Mesendoderm (in vitro differentiated cells): ENCODE measurements at regions not wholly inside any gene's neighbourhood (a gene's known extent, or its start where the extent isn't known, plus 50 kb on each side); places are given as distances from the start of the nearest gene placed in this dataset.
"Not testable (repeated sequence)": the region's sequence is repeated elsewhere in the genome, so short reads cannot be mapped to it uniquely, and the experiment has no call there.

Source experiments
- DNase-seq: peaks from one replicate; pipeline ENCODE4 v3.0.0; 2013
- H2AK5ac ChIP-seq: 2 replicates; pipeline ENCODE4 v1.6.1; 2013; ENCODE audit warnings: low read length, inconsistent platforms
- H2BK120ac ChIP-seq: 2 replicates; pipeline ENCODE4 v1.6.1; 2013; ENCODE audit warnings: low read depth, mild to moderate bottlenecking, low read length, moderate library complexity, mixed read lengths
- H2BK15ac ChIP-seq: replicated peaks from 2 replicates; pipeline ENCODE4 v1.6.1; 2013; ENCODE audit warnings: low read depth, mild to moderate bottlenecking, moderate library complexity
- H2BK5ac ChIP-seq: 2 replicates; pipeline ENCODE4 v1.6.1; 2013; ENCODE audit warnings: low read length, inconsistent platforms
- H3K18ac ChIP-seq: 2 replicates; pipeline ENCODE4 v1.6.1; 2013; ENCODE audit warnings: mild to moderate bottlenecking, low read length, mixed read lengths
- H3K23ac ChIP-seq: one replicate; pipeline ENCODE4 v1.6.1; 2013; ENCODE audit warnings: low read length
- H3K27ac ChIP-seq: 2 replicates; pipeline ENCODE4 v1.5.1; 2013; ENCODE audit warnings: low read depth, mild to moderate bottlenecking, inconsistent platforms, low read length, moderate library complexity
- H3K27me3 ChIP-seq: 2 replicates; pipeline ENCODE4 v1.6.1; 2013; ENCODE audit warnings: low read length, control low read depth, mild to moderate bottlenecking, inconsistent platforms; ENCODE audit not compliant: insufficient read depth, poor library complexity
- H3K36me3 ChIP-seq: 2 replicates; pipeline ENCODE4 v1.6.1; 2013; ENCODE audit warnings: low read length, inconsistent platforms; ENCODE audit not compliant: control insufficient read depth, insufficient read depth
- H3K4ac ChIP-seq: one replicate; pipeline ENCODE4 v1.6.1; 2013; ENCODE audit warnings: low read depth, mild to moderate bottlenecking, low read length, moderate library complexity
- H3K4me1 ChIP-seq: 2 replicates; pipeline ENCODE4 v1.6.1; 2013; ENCODE audit warnings: low read depth, low read length, inconsistent platforms; ENCODE audit not compliant: control insufficient read depth
- H3K4me2 ChIP-seq: 2 replicates; pipeline ENCODE4 v1.6.1; 2013; ENCODE audit warnings: low read length
- H3K4me3 ChIP-seq: 2 replicates; pipeline ENCODE4 v1.5.1; 2013; ENCODE audit warnings: mild to moderate bottlenecking, low read length
- H3K56ac ChIP-seq: one replicate; pipeline ENCODE4 v1.6.1; 2013; ENCODE audit warnings: low read length
- H3K79me1 ChIP-seq: 2 replicates; pipeline ENCODE4 v1.6.1; 2013; ENCODE audit warnings: low read length, inconsistent platforms
- H3K79me2 ChIP-seq: 2 replicates; pipeline ENCODE4 v1.6.1; 2013; ENCODE audit warnings: mild to moderate bottlenecking, low read length; ENCODE audit not compliant: control insufficient read depth, insufficient read depth
- H3K9ac ChIP-seq: 2 replicates; pipeline ENCODE4 v1.6.1; 2013; ENCODE audit warnings: low read length, inconsistent platforms
- H4K5ac ChIP-seq: one replicate; pipeline ENCODE4 v1.6.1; 2013; ENCODE audit warnings: low read length
- H4K8ac ChIP-seq: one replicate; pipeline ENCODE4 v1.6.1; 2013; ENCODE audit warnings: low read depth, mild to moderate bottlenecking, control low read depth, low read length, moderate library complexity
- WGBS: extraction: QIAGEN DNeasy Blood & Tissue Kit; methylation state at CpG from one replicate; pipeline ENCODE4 v1.1.7; 2013; ENCODE audit warnings: low lambda C conversion rate, missing lambda C conversion rate; ENCODE audit not compliant: insufficient coverage; ENCODE audit errors: extremely low coverage; 5-methylcytosine and 5-hydroxymethylcytosine counted together

GRCh38 chr2:144114760-144115159, 405.2 kb downstream of the ZEB2 start:
- no peak overlapping the region for H3K23ac ChIP-seq
- H3K27me3 ChIP-seq: no peaks in the 10 kb centered on the region
- no peak overlapping the region for H3K56ac ChIP-seq
- no peaks in the 10 kb centered on the region for H3K79me2 ChIP-seq
- H3K9ac ChIP-seq: no peak overlapping the region
- H3K4me3 ChIP-seq: no peak overlapping the region
- no peaks in the 10 kb centered on the region for H3K4me1 ChIP-seq
- no peak overlapping the region for H2BK15ac ChIP-seq
- no peak overlapping the region for H2BK120ac ChIP-seq
- no peak overlapping the region for H2AK5ac ChIP-seq
- no CpG with 5 or more reads among the region's 1 CpG for WGBS
- no peak for DNase-seq
- no peak overlapping the region for H3K4me2 ChIP-seq
- H3K18ac ChIP-seq: no peak overlapping the region
- H2BK5ac ChIP-seq: no peak overlapping the region
- no peak overlapping the region for H3K4ac ChIP-seq
- H4K5ac ChIP-seq: no peak overlapping the region
- H3K36me3 ChIP-seq: no peaks in the 10 kb centered on the region
- H3K27ac ChIP-seq: no peak overlapping the region
- no peaks in the 10 kb centered on the region for H3K79me1 ChIP-seq
- H4K8ac ChIP-seq: no peak overlapping the region

- Histone ChIP-seq H3K4me2 (no peak overlapping the region), H3K4me1 (no peaks in the 10 kb centered on the region), H3K27ac (no peak overlapping the region), H3K18ac (no peak overlapping the region), H3K79me1 (no peaks in the 10 kb centered on the region), H2BK5ac (no peak overlapping the region), H3K9ac (no peak overlapping the region), H2BK120ac (no peak overlapping the region), H4K8ac (no peak overlapping the region), H2AK5ac (no peak overlapping the region), H3K27me3 (no peaks in the 10 kb centered on the region), H3K36me3 (no peaks in the 10 kb centered on the region), H2BK15ac (no peak overlapping the region), H3K56ac (no peak overlapping the region), H3K23ac (no peak overlapping the region), H3K79me2 (no peaks in the 10 kb centered on the region), H3K4me3 (no peak overlapping the region), H3K4ac (no peak overlapping the region), H4K5ac (no peak overlapping the region)
- no CpG with 5 or more reads among the region's 2 CpGs for WGBS
- no peak for DNase-seq
Measured at GRCh38 chr2:144111437-144111836, 408.5 kb downstream of the ZEB2 start.

- H3K79me1 ChIP-seq, H3K4me1 ChIP-seq, H2BK15ac ChIP-seq, H4K8ac ChIP-seq, H2BK120ac ChIP-seq, H3K27me3 ChIP-seq, H4K5ac ChIP-seq, H2BK5ac ChIP-seq, DNase-seq, H3K27ac ChIP-seq, H3K4me3 ChIP-seq, H3K18ac ChIP-seq, H3K56ac ChIP-seq, H3K9ac ChIP-seq, H2AK5ac ChIP-seq, H3K79me2 ChIP-seq, H3K36me3 ChIP-seq, H3K4me2 ChIP-seq, H3K4ac ChIP-seq, H3K23ac ChIP-seq: not testable (repeated sequence)
- WGBS: no CpG with 5 or more reads among the region's 3 CpGs
Measured at GRCh38 chr2:144106104-144106503, 413.8 kb downstream of the ZEB2 start.

- no peak overlapping the region for H3K4ac ChIP-seq
- no peaks in the 10 kb centered on the region for H3K4me1 ChIP-seq
- no peak overlapping the region for H4K5ac ChIP-seq
- H4K8ac ChIP-seq: no peak overlapping the region
- H3K56ac ChIP-seq: no peak overlapping the region
- no peaks in the 10 kb centered on the region for H3K79me2 ChIP-seq
- H2BK5ac ChIP-seq: no peak overlapping the region
- H2BK15ac ChIP-seq: no peak overlapping the region
- no peak overlapping the region for H2BK120ac ChIP-seq
- no peak overlapping the region for H2AK5ac ChIP-seq
- H3K23ac ChIP-seq: no peak overlapping the region
- H3K27me3 ChIP-seq: no peaks in the 10 kb centered on the region
- no peak overlapping the region for H3K27ac ChIP-seq
- H3K79me1 ChIP-seq: no peaks in the 10 kb centered on the region
- no peak overlapping the region for H3K9ac ChIP-seq
- WGBS: no CpG with 5 or more reads among the region's 2 CpGs
- no peak overlapping the region for H3K4me3 ChIP-seq
- no peak overlapping the region for H3K4me2 ChIP-seq
- DNase-seq: no peak
- no peaks in the 10 kb centered on the region for H3K36me3 ChIP-seq
- no peak overlapping the region for H3K18ac ChIP-seq
Measured at GRCh38 chr2:144102386-144102785, 417.5 kb downstream of the ZEB2 start.

- no peaks in the 10 kb centered on the region for H3K27me3 ChIP-seq
Measured at GRCh38 chr2:144099780-144100377, 420.0 kb downstream of the ZEB2 start.

GRCh38 chr2:144099340-144099739, 420.6 kb downstream of the ZEB2 start:
- no peak overlapping the region for H3K9ac ChIP-seq
- H4K8ac ChIP-seq: no peak overlapping the region
- H3K23ac ChIP-seq: no peak overlapping the region
- H2BK5ac ChIP-seq: no peak overlapping the region
- H2BK120ac ChIP-seq: no peak overlapping the region
- no peak overlapping the region for H2AK5ac ChIP-seq
- no peaks in the 10 kb centered on the region for H3K27me3 ChIP-seq
- H3K4me3 ChIP-seq: no peak overlapping the region
- no peak overlapping the region for H3K4ac ChIP-seq
- H2BK15ac ChIP-seq: no peak overlapping the region
- H3K18ac ChIP-seq: no peak overlapping the region
- no peak overlapping the region for H3K56ac ChIP-seq
- H3K79me1 ChIP-seq: no peaks in the 10 kb centered on the region
- H3K27ac ChIP-seq: no peak overlapping the region
- H3K79me2 ChIP-seq: no peaks in the 10 kb centered on the region
- WGBS: no CpG with 5 or more reads among the region's 4 CpGs
- no peak for DNase-seq
- H3K4me2 ChIP-seq: no peak overlapping the region
- no peaks in the 10 kb centered on the region for H3K4me1 ChIP-seq
- H3K36me3 ChIP-seq: no peaks in the 10 kb centered on the region
- no peak overlapping the region for H4K5ac ChIP-seq

More at GRCh38 chr2:144099780-144100377, 420.0 kb downstream of the ZEB2 start:
- no peaks in the 10 kb centered on the region for H3K79me1 ChIP-seq
- H3K4ac ChIP-seq: no peak overlapping the region
- H3K4me2 ChIP-seq: no peak overlapping the region
- no peaks in the 10 kb centered on the region for H3K4me1 ChIP-seq
- H2BK5ac ChIP-seq: no peak overlapping the region
- no peak overlapping the region for H2AK5ac ChIP-seq
- H3K27ac ChIP-seq: no peak overlapping the region
- no peak overlapping the region for H4K5ac ChIP-seq
- no peak overlapping the region for H3K9ac ChIP-seq
- no peak overlapping the region for H3K4me3 ChIP-seq
- H2BK120ac ChIP-seq: no peak overlapping the region
- H3K23ac ChIP-seq: no peak overlapping the region
- no peaks in the 10 kb centered on the region for H3K79me2 ChIP-seq
- H2BK15ac ChIP-seq: no peak overlapping the region
- H3K18ac ChIP-seq: no peak overlapping the region
- H3K56ac ChIP-seq: no peak overlapping the region
- WGBS: no CpG with 5 or more reads among the region's 6 CpGs
- DNase-seq: peak; percentile 34
- H3K36me3 ChIP-seq: no peaks in the 10 kb centered on the region
- H4K8ac ChIP-seq: no peak overlapping the region
